GM18909 (cell line): ENCODE measurements at regions not wholly inside any gene's neighbourhood (a gene's known extent, or its start where the extent isn't known, plus 50 kb on each side); places are given as distances from the start of the nearest gene placed in this dataset.
"Not testable (repeated sequence)": the region's sequence is repeated elsewhere in the genome, so short reads cannot be mapped to it uniquely, and the experiment has no call there.

Source experiments
- ATAC-seq: cut with Tn5 transposase; IDR thresholded peaks from one replicate; pipeline ENCODE4 v1.9.1; 2021; ENCODE audit warnings: mild to moderate bottlenecking; ENCODE audit not compliant: unreplicated experiment, poor library complexity

GRCh38 chr7:150169515-150169914 is 153.6 kb upstream of the LRRC61 start:
- not testable (repeated sequence) for ATAC-seq

- not testable (repeated sequence) for ATAC-seq
These were observed 153.1 kb upstream of the LRRC61 start for GRCh38 chr7:150169943-150170490.

GRCh38 chr7:150183602-150184001 is 139.6 kb upstream of the LRRC61 start:
- ATAC-seq: not testable (repeated sequence)

- peak; percentile 86 for ATAC-seq
These were observed 133.2 kb upstream of the LRRC61 start for GRCh38 chr7:150189963-150190362.

- not testable (repeated sequence) for ATAC-seq
These were observed 130.6 kb upstream of the LRRC61 start for GRCh38 chr7:150192541-150192940.

- not testable (repeated sequence) for ATAC-seq
These were observed 129.3 kb upstream of the LRRC61 start for GRCh38 chr7:150193866-150194265.
